Ovary (tissue), 3 donors: ENCODE measurements at regions not wholly inside any gene's neighbourhood (a gene's known extent, or its start where the extent isn't known, plus 50 kb on each side); places are given as distances from the start of the nearest gene placed in this dataset.

Source experiments
- EP300 ChIP-seq: sonication (generic); formaldehyde crosslinking; IDR thresholded peaks from one replicate; pipeline ENCODE4 v1.6.1; 2017; ENCODE audit warnings: antibody characterized with exemption
- POLR2A ChIP-seq: fragments of 450-650 bp; IDR thresholded peaks from one replicate; pipeline ENCODE4 v1.6.1; 2017; ENCODE audit warnings: antibody characterized with exemption, mild to moderate bottlenecking, moderate library complexity
- TF ChIP-seq, protein P1 (sequence below), 3 donors: fragments of 450-650 bp in 2 of 3; fragments of 200-600 bp in 1 of 3; IDR thresholded peaks; one replicate each; pipeline versions ENCODE4 v1.5.1 to v1.8.0; 2016 to 2022; ENCODE audit warnings: antibody characterized with exemption in 3 of 3, mild to moderate bottlenecking in 1 of 3
- donor health status: DM: no; HTN: no; CAD: no.

GRCh38 chr6:139712830-139713229 is 338.4 kb upstream of the CITED2 start:
- TF ChIP-seq, protein P1, sequence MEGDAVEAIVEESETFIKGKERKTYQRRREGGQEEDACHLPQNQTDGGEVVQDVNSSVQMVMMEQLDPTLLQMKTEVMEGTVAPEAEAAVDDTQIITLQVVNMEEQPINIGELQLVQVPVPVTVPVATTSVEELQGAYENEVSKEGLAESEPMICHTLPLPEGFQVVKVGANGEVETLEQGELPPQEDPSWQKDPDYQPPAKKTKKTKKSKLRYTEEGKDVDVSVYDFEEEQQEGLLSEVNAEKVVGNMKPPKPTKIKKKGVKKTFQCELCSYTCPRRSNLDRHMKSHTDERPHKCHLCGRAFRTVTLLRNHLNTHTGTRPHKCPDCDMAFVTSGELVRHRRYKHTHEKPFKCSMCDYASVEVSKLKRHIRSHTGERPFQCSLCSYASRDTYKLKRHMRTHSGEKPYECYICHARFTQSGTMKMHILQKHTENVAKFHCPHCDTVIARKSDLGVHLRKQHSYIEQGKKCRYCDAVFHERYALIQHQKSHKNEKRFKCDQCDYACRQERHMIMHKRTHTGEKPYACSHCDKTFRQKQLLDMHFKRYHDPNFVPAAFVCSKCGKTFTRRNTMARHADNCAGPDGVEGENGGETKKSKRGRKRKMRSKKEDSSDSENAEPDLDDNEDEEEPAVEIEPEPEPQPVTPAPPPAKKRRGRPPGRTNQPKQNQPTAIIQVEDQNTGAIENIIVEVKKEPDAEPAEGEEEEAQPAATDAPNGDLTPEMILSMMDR (IDR thresholded peaks at IDR 0.05) = no peak
- TF ChIP-seq POLR2A (no peak), EP300 (no peak)
